IMR-90 (cell line): ENCODE measurements at regions not wholly inside any gene's neighbourhood (a gene's known extent, or its start where the extent isn't known, plus 50 kb on each side); places are given as distances from the start of the nearest gene placed in this dataset.

Experiments
- CEBPB ChIP-seq: IDR thresholded peaks from 2 replicates; pipeline ENCODE4 v1.6.1; 2012; ENCODE audit warnings: low read depth, low read length, improper control_type of control experiment
- CHD1 ChIP-seq: IDR thresholded peaks from 2 replicates; pipeline ENCODE4 v1.6.1; 2012; ENCODE audit warnings: low read depth, low read length, improper control_type of control experiment
- CTCF ChIP-seq: conservative IDR thresholded peaks from 2 replicates; pipeline ENCODE4 v1.5.1; 2012; ENCODE audit warnings: mild to moderate bottlenecking, low read depth, low read length, improper control_type of control experiment
- MAFK ChIP-seq: IDR thresholded peaks from 2 replicates; pipeline ENCODE4 v1.6.1; 2012; ENCODE audit warnings: low read depth, low read length, improper control_type of control experiment
- MXI1 ChIP-seq: IDR thresholded peaks from 2 replicates; pipeline ENCODE4 v1.6.1; 2012; ENCODE audit warnings: low read depth, mild to moderate bottlenecking, low read length, moderate library complexity, borderline replicate concordance
- POLR2A ChIP-seq: IDR thresholded peaks from 2 replicates; pipeline ENCODE4 v1.6.1; 2012; ENCODE audit warnings: mild to moderate bottlenecking, low read depth, low read length
- RAD21 ChIP-seq: IDR thresholded peaks from 2 replicates; pipeline ENCODE4 v1.6.1; 2012; ENCODE audit warnings: low read length, improper control_type of control experiment
- RFX5 ChIP-seq: IDR thresholded peaks from 2 replicates; pipeline ENCODE4 v1.8.0; 2012; ENCODE audit warnings: low read depth, mild to moderate bottlenecking, low read length, moderate library complexity
- SMC3 ChIP-seq: fragments of 150-350 bp; IDR thresholded peaks from 2 replicates; pipeline ENCODE4 v1.6.1; 2016; ENCODE audit warnings: low read depth, mild to moderate bottlenecking, antibody characterized with exemption, low read length, moderate library complexity

- TF ChIP-seq CHD1 (no peak), POLR2A (no peak), CTCF (no peak), CEBPB (no peak), SMC3 (no peak), RFX5 (no peak), RAD21 (no peak), MXI1 (no peak), MAFK (no peak)
These were observed 72.2 kb upstream of the GADD45A start for GRCh38 chr1:67612788-67613241.
